NCI-H748 (cell line): ENCODE measurements at regions not wholly inside any gene's neighbourhood (a gene's known extent, or its start where the extent isn't known, plus 50 kb on each side); places are given as distances from the start of the nearest gene placed in this dataset.
"Not testable (repeated sequence)": the region's sequence is repeated elsewhere in the genome, so short reads cannot be mapped to it uniquely, and the experiment has no call there.

Source experiments
- DNase-seq: peaks from one replicate; lab custom pipeline; 2025; ENCODE audit not compliant: unreplicated experiment; lab: John Stamatoyannopoulos, UW

GRCh38 chr1:193905288-193906085 is 719.1 kb upstream of the B3GALT2 start:
- DNase-seq = no peak

GRCh38 chr1:193891788-193892187 is 705.4 kb upstream of the B3GALT2 start:
- DNase-seq = no peak

GRCh38 chr1:193890935-193891334 is 704.5 kb upstream of the B3GALT2 start:
- DNase-seq = no peak

GRCh38 chr1:193884848-193885558 is 698.6 kb upstream of the B3GALT2 start:
- no peak for DNase-seq

GRCh38 chr1:193877920-193878319 is 691.5 kb upstream of the B3GALT2 start:
- DNase-seq = not testable (repeated sequence)

GRCh38 chr1:193868425-193868824 is 682.0 kb upstream of the B3GALT2 start:
- no peak for DNase-seq

- no peak for DNase-seq
These were observed 669.8 kb upstream of the B3GALT2 start for GRCh38 chr1:193856261-193856660.

GRCh38 chr1:193850745-193851144 is 664.3 kb upstream of the B3GALT2 start:
- peak; percentile 76 for DNase-seq

- DNase-seq = no peak
These were observed 660.6 kb upstream of the B3GALT2 start for GRCh38 chr1:193846876-193847604.

- DNase-seq = no peak
These were observed 660.0 kb upstream of the B3GALT2 start for GRCh38 chr1:193846411-193846810.

- no peak for DNase-seq
These were observed 655.4 kb upstream of the B3GALT2 start for GRCh38 chr1:193841857-193842256.

GRCh38 chr1:193831465-193831864 is 645.1 kb upstream of the B3GALT2 start:
- DNase-seq = no peak

GRCh38 chr1:193827516-193827915 is 641.1 kb upstream of the B3GALT2 start:
- DNase-seq = no peak

- DNase-seq = no peak
These were observed 633.0 kb upstream of the B3GALT2 start for GRCh38 chr1:193819376-193819775.

- DNase-seq = no peak
These were observed 620.8 kb upstream of the B3GALT2 start for GRCh38 chr1:193807208-193807607.

GRCh38 chr1:193806079-193807048 is 620.0 kb upstream of the B3GALT2 start:
- DNase-seq = no peak

- DNase-seq = no peak
These were observed 613.7 kb upstream of the B3GALT2 start for GRCh38 chr1:193799948-193800690.

GRCh38 chr1:193799371-193799770 is 613.0 kb upstream of the B3GALT2 start:
- DNase-seq = no peak

GRCh38 chr1:193794239-193794638 is 607.8 kb upstream of the B3GALT2 start:
- DNase-seq = peak; percentile 0

- DNase-seq = no peak
These were observed 605.3 kb upstream of the B3GALT2 start for GRCh38 chr1:193791746-193792145.
